OCI-LY7 (cell line): ENCODE measurements at regions not wholly inside any gene's neighbourhood (a gene's known extent, or its start where the extent isn't known, plus 50 kb on each side); places are given as distances from the start of the nearest gene placed in this dataset.

Source experiments
- BruUV-seq: library from RNA; stranded (reverse); fragments of 400-500 nt; replicated peaks from 2 replicates; lab custom pipeline; 2021; lab: Mats Ljungman, UMichigan
- CTCF ChIA-PET: fragments of 300-600 bp; sonication (Branson Sonifier 250); formaldehyde crosslinking; loops from one replicate; lab custom pipeline; 2022; ENCODE audit warnings: antibody characterized with exemption; ENCODE audit not compliant: unreplicated experiment; lab: Charles Lee
- POLR2A ChIA-PET: fragments of 300-600 bp; sonication (Branson Sonifier 250); formaldehyde crosslinking; loops from one replicate; lab custom pipeline; 2022; ENCODE audit warnings: antibody characterized with exemption; lab: Charles Lee
- DNase-seq: peaks from one replicate; pipeline ENCODE4 v3.0.0-alpha.2; 2015; ENCODE audit warnings: low spot score
- H2AFZ ChIP-seq: fragments of 200-600 bp; sonication (generic), shearing (Covaris generic); 2 replicates; pipeline ENCODE4 v1.6.1; 2014; ENCODE audit warnings: mild to moderate bottlenecking, antibody characterized with exemption, low read length, moderate library complexity
- H3K27ac ChIP-seq: fragments of 200-600 bp; sonication (generic); 2 replicates; pipeline ENCODE4 v1.5.1; 2014; ENCODE audit warnings: mixed run types, low read depth, mild to moderate bottlenecking, moderate library complexity, low read length, inconsistent platforms; ENCODE audit not compliant: poor library complexity, severe bottlenecking
- H3K36me3 ChIP-seq: fragments of 200-600 bp; sonication (generic); 2 replicates; pipeline ENCODE4 v1.6.1; 2014; ENCODE audit warnings: mild to moderate bottlenecking, antibody characterized with exemption, low read length, moderate library complexity, mixed read lengths; ENCODE audit not compliant: insufficient read depth
- H3K4me1 ChIP-seq: fragments of 200-600 bp; sonication (generic); 2 replicates; pipeline ENCODE4 v1.5.1; 2014; ENCODE audit warnings: mild to moderate bottlenecking, low read length; ENCODE audit not compliant: insufficient read depth, poor library complexity, severe bottlenecking
- H3K4me2 ChIP-seq: fragments of 200-600 bp; sonication (generic); 2 replicates; pipeline ENCODE4 v1.6.1; 2014; ENCODE audit warnings: mild to moderate bottlenecking, low read length
- H3K4me3 ChIP-seq: fragments of 200-600 bp; sonication (generic); 2 replicates; pipeline ENCODE4 v1.5.1; 2014; ENCODE audit warnings: mild to moderate bottlenecking, low read depth, low read length; ENCODE audit not compliant: poor library complexity, severe bottlenecking
- H3K79me2 ChIP-seq: fragments of 200-600 bp; sonication (generic); 2 replicates; pipeline ENCODE4 v1.6.1; 2016; ENCODE audit warnings: low read depth, mild to moderate bottlenecking, low read length, moderate library complexity, mixed read lengths; ENCODE audit not compliant: insufficient read depth
- H3K9me2 ChIP-seq: fragments of 200-600 bp; sonication (generic); 2 replicates; pipeline ENCODE4 v1.6.1; 2016; ENCODE audit warnings: mild to moderate bottlenecking, low read length, mixed read lengths; ENCODE audit not compliant: insufficient read depth
- H3K9me3 ChIP-seq: fragments of 200-600 bp; sonication (generic); 2 replicates; pipeline ENCODE4 v1.6.1; 2014; ENCODE audit warnings: mild to moderate bottlenecking, mixed run types, low read length, mixed read lengths
- H4K20me1 ChIP-seq: fragments of 200-600 bp; sonication (generic); 2 replicates; pipeline ENCODE4 v1.6.1; 2014; ENCODE audit warnings: mild to moderate bottlenecking, antibody characterized with exemption, low read length, moderate library complexity, mixed read lengths; ENCODE audit not compliant: insufficient read depth
- CTCF ChIP-seq: fragments of 200-600 bp; sonication (generic); conservative IDR thresholded peaks from 2 replicates; pipeline ENCODE4 v1.5.1; 2014; ENCODE audit warnings: mild to moderate bottlenecking, antibody characterized with exemption, low read length, moderate library complexity, mixed read lengths
- EZH2phosphoT487 ChIP-seq: fragments of 200-600 bp; sonication (generic); IDR thresholded peaks from 2 replicates; pipeline ENCODE4 v1.6.1; 2018; ENCODE audit warnings: low read depth, borderline replicate concordance, mild to moderate bottlenecking, mixed run types, antibody characterized with exemption, low read length, moderate library complexity, mixed read lengths
- intact Hi-C: fragments of 100-400 bp; cut with micrococcal nuclease; formaldehyde crosslinking; loops from one replicate; pipeline ENCODE4 v1.10.0; 2022; ENCODE audit not compliant: unreplicated experiment

DNA sequence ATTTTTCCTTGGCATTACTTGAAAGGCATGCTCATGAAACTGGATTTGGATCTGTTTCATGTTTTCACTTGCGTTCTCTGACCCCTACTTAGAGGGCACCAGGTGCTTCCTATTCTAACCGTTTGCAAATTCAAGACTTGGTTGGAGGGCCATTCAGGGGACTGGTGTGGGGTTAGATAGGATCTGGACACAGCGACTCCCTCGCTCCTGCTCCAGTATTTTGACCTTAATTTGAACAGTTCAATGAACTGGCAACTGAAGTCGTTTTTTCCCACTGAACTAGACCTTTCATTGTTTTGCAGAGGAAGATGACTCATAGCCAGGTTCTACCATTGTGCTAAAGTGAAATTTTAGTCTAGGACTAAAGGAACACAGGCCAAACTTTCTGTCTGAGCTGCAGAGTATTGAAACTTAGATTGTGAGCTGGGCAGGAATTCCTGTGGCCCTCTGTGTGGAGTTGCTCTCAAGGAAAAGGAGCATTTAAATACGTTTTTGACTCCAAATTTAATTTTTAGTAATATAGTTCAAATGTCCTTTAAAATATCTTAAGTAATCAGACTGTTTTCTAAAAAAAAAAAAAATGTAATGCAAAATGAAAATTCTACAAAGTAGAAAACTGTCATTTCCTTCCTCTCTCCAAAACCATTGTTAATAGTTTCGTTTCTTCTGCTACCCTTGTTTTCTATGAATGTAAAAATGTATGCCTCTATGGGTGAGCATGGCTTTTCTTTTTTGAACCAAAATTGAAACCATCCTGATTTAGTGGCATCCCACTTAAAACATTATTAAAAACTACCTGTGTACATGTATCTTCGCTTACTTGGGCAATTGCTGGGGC, 64.8 kb downstream of the UTRN start:
- Histone ChIP-seq H2AFZ (no peak overlapping the region), H3K9me2 (no peaks in the 10 kb centered on the region), H4K20me1 (peaks cover 20% of the 10 kb centered on the region; the same call in 1 of the 2 replicates), H3K9me3 (no peaks in the 10 kb centered on the region), H3K27ac (peak overlapping the region; percentile 15), H3K36me3 (no peaks in the 10 kb centered on the region), H3K4me1 (peaks cover 38% of the 10 kb centered on the region), H3K79me2 (no peaks in the 10 kb centered on the region; the same call in 1 of the 2 replicates), H3K4me3 (peak overlapping the region; percentile 34), H3K4me2 (peak overlapping the region; percentile 43)
- CTCF ChIA-PET: no interaction called here
- intact Hi-C loops: loop anchor here (10.0 kb wide), 1 partner anchor 895 kb away; the partner anchor contains the start of genes ADAT2 and PEX3
- TF ChIP-seq EZH2phosphoT487 (no peak), CTCF (no peak)
- peak; percentile 26 for DNase-seq
- POLR2A ChIA-PET: no interaction called here
- BruUV-seq: no TSS peak

- Histone ChIP-seq H3K4me3 (peak overlapping the region; percentile 34), H2AFZ (no peak overlapping the region), H3K79me2 (no peaks in the 10 kb centered on the region; the same call in 1 of the 2 replicates), H3K9me2 (no peaks in the 10 kb centered on the region), H3K4me1 (peaks cover 38% of the 10 kb centered on the region), H3K36me3 (no peaks in the 10 kb centered on the region), H3K27ac (no peak overlapping the region), H4K20me1 (peaks cover 20% of the 10 kb centered on the region; the same call in 1 of the 2 replicates), H3K9me3 (no peaks in the 10 kb centered on the region), H3K4me2 (peak overlapping the region; percentile 43)
- POLR2A ChIA-PET: no interaction called here
- intact Hi-C loops: no loop called here
- BruUV-seq: no TSS peak
- DNase-seq: peak; percentile 8
- TF ChIP-seq EZH2phosphoT487: no peak
- CTCF ChIA-PET: no interaction called here
Measured at GRCh38 chr6:144350528-144350880, 65.4 kb downstream of the UTRN start.

GRCh38 chr6:144351379-144352127, 66.4 kb downstream of the UTRN start:
- BruUV-seq: no TSS peak
- Histone ChIP-seq H3K9me3 (no peaks in the 10 kb centered on the region), H2AFZ (no peak overlapping the region), H3K4me2 (peak overlapping the region; percentile 43), H3K36me3 (no peaks in the 10 kb centered on the region), H4K20me1 (peaks cover 20% of the 10 kb centered on the region; the same call in 1 of the 2 replicates), H3K9me2 (no peaks in the 10 kb centered on the region), H3K79me2 (no peaks in the 10 kb centered on the region; the same call in 1 of the 2 replicates), H3K4me3 (no peak overlapping the region), H3K4me1 (peaks cover 38% of the 10 kb centered on the region), H3K27ac (no peak overlapping the region)
- TF ChIP-seq EZH2phosphoT487 (no peak), CTCF (no peak)
- DNase-seq: no peak
- intact Hi-C loops: no loop called here
- CTCF ChIA-PET: no interaction called here
- POLR2A ChIA-PET: no interaction called here
